ENCODE measurements at regions not wholly inside any gene's neighbourhood (a gene's known extent, or its start where the extent isn't known, plus 50 kb on each side); places are given as distances from the start of the nearest gene placed in this dataset.

DNA sequence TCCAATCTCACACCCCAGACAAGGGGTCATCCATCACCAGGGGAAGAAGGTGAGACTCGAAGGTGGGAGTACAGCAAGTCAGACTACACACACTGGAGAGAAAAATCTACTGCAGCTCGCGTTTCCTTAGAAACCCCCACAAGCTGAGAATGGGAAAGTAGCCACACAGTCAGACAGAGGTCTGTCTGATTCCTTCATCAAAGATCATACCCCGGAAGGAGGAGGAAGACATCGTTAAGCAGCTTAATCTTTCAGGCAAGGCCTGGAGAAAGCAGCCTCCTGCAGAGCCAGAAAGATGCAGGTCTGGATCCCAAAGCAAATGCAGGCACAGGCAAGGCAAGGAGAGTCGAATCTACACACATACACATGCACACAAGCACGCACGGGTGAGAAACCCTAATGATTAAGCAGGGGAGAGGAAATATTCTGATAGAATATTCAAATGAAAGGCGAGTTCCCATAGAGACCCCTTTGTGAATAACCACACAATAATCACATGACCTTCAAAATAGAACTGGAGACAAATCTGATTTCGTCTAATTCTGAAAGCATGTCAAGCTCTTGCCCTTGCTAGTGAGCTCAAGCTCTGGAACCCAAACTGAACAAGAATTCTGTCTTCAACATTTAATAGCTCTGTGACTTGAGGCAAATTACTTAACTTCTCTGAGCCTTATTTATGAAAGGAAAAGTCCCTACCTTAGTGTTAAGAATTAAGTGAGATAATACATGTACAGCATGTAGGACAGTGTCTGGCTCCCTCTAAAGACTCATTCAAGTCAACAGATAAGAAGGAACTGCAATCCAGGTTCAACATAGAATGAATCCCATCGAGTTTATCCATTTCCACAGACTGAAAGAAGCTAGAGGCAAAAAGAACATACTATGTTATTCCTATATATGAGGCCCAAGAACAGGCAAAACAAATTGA lies 387.8 kb downstream of the OMA1 start:
- TF ChIP-seq CREB1 (IDR thresholded peaks at IDR 0.05; ENCODE audit: low read depth) (no peak), CEBPB (IDR thresholded peaks at IDR 0.05) (no peak), RAD21 (IDR thresholded peaks at IDR 0.05; ENCODE audit: low read depth) (no peak)
- TF ChIP-seq, protein P1, sequence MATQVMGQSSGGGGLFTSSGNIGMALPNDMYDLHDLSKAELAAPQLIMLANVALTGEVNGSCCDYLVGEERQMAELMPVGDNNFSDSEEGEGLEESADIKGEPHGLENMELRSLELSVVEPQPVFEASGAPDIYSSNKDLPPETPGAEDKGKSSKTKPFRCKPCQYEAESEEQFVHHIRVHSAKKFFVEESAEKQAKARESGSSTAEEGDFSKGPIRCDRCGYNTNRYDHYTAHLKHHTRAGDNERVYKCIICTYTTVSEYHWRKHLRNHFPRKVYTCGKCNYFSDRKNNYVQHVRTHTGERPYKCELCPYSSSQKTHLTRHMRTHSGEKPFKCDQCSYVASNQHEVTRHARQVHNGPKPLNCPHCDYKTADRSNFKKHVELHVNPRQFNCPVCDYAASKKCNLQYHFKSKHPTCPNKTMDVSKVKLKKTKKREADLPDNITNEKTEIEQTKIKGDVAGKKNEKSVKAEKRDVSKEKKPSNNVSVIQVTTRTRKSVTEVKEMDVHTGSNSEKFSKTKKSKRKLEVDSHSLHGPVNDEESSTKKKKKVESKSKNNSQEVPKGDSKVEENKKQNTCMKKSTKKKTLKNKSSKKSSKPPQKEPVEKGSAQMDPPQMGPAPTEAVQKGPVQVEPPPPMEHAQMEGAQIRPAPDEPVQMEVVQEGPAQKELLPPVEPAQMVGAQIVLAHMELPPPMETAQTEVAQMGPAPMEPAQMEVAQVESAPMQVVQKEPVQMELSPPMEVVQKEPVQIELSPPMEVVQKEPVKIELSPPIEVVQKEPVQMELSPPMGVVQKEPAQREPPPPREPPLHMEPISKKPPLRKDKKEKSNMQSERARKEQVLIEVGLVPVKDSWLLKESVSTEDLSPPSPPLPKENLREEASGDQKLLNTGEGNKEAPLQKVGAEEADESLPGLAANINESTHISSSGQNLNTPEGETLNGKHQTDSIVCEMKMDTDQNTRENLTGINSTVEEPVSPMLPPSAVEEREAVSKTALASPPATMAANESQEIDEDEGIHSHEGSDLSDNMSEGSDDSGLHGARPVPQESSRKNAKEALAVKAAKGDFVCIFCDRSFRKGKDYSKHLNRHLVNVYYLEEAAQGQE (IDR thresholded peaks at IDR 0.05; ENCODE audit: low read depth) = no peak
- TF ChIP-seq, protein P2, sequence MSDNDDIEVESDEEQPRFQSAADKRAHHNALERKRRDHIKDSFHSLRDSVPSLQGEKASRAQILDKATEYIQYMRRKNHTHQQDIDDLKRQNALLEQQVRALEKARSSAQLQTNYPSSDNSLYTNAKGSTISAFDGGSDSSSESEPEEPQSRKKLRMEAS (IDR thresholded peaks at IDR 0.05) = no peak

Data from Ishikawa (cell line).